ENCODE measurements at regions not wholly inside any gene's neighbourhood (a gene's known extent, or its start where the extent isn't known, plus 50 kb on each side); places are given as distances from the start of the nearest gene placed in this dataset.

DNA sequence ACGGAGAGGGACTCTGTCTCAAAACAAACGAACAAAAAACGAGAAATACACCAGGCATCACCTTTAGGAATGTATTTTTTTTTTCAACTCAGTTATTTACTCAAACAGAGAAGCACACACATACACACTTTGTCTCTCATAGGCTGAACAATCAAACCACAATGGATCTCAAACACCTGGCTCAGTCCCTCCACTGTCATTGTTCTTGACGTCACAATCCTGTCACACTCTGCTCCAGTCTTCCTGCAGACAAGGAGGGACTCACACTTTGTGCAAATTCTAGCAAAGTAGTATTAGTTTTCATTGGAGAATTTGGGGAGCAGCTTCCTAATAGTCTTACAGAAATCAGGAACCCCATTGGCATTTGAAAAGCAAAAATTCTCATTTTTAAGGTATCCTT is 727.8 kb downstream of the BCL11B start:
- Histone ChIP-seq H3K36me3 (ENCODE audit: control insufficient read depth, insufficient read depth, low read length) (no peaks in the 10 kb centered on the region), H3K9ac (no peak overlapping the region), H3K4me1 (no peaks in the 10 kb centered on the region), H3K27ac (no peak overlapping the region), H2AFZ (no peak overlapping the region), H3K27me3 (ENCODE audit: control insufficient read depth, insufficient read depth, low read length) (no peaks in the 10 kb centered on the region), H3K4me3 (ENCODE audit: low read depth, low read length) (no peak overlapping the region), H3K79me2 (no peaks in the 10 kb centered on the region), H3K9me3 (ENCODE audit: control insufficient read depth, low read length) (no peaks in the 10 kb centered on the region), H3K4me2 (ENCODE audit: low read length) (no peak overlapping the region)
- TF ChIP-seq, protein P1, sequence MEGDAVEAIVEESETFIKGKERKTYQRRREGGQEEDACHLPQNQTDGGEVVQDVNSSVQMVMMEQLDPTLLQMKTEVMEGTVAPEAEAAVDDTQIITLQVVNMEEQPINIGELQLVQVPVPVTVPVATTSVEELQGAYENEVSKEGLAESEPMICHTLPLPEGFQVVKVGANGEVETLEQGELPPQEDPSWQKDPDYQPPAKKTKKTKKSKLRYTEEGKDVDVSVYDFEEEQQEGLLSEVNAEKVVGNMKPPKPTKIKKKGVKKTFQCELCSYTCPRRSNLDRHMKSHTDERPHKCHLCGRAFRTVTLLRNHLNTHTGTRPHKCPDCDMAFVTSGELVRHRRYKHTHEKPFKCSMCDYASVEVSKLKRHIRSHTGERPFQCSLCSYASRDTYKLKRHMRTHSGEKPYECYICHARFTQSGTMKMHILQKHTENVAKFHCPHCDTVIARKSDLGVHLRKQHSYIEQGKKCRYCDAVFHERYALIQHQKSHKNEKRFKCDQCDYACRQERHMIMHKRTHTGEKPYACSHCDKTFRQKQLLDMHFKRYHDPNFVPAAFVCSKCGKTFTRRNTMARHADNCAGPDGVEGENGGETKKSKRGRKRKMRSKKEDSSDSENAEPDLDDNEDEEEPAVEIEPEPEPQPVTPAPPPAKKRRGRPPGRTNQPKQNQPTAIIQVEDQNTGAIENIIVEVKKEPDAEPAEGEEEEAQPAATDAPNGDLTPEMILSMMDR (IDR thresholded peaks at IDR 0.05) = no peak

DNA sequence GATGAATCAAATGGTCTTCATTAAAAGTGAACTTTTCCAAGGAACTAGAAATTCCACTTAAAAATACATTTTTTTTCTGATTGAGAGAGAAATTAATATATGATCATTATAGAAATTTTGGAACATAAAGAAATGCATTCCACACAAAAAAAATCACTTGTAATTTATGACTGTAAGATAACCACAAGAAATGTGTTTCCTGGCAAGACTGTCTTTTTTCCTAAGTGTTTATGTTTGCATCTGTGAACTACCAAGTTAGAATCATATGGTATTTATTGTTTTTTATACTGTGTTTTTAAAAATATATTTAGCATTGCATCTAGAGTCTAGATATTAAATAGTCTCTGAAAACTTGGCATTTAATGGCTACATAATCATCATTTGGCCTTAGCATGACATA is 726.8 kb downstream of the BCL11B start:
- TF ChIP-seq, protein P1 (IDR thresholded peaks at IDR 0.05) = no peak
- Histone ChIP-seq H3K9me3 (ENCODE audit: control insufficient read depth, low read length) (no peaks in the 10 kb centered on the region), H3K9ac (no peak overlapping the region), H3K4me2 (ENCODE audit: low read length) (no peak overlapping the region), H3K4me1 (no peaks in the 10 kb centered on the region), H3K79me2 (no peaks in the 10 kb centered on the region), H3K27ac (no peak overlapping the region), H3K36me3 (ENCODE audit: control insufficient read depth, insufficient read depth, low read length) (no peaks in the 10 kb centered on the region), H3K27me3 (ENCODE audit: control insufficient read depth, insufficient read depth, low read length) (no peaks in the 10 kb centered on the region), H2AFZ (no peak overlapping the region), H3K4me3 (ENCODE audit: low read depth, low read length) (no peak overlapping the region)

DNA sequence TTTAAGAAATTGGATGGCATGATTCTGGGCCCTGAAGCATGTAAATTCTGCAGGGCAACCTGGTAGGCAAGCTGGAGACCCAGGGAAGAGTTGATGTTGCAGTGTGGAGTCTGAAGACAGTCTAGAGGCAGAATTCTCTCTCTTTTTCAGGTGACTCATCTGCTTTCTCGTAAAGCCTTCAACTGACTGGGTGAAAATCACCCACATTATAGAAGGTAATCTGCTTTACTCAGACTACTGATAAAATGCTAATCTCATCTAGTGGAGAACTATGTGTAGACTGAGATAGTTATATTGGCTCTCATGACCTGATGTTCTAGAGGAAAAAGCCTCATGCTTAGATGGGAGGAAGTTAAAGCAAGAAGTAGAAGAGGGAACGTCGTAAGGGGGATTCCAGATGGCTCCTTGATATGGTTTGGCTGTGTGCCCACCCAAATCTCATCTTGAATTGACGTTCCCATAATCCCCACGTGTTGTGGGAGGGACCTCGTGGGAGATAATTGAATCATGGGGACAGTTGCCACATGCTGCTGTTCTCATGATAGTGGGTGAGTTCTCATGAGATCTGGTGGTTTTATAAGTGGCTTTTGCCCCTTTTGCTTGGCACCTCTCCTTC is 723.8 kb downstream of the BCL11B start:
- Histone ChIP-seq H3K79me2 (no peaks in the 10 kb centered on the region), H3K27me3 (ENCODE audit: control insufficient read depth, insufficient read depth, low read length) (no peaks in the 10 kb centered on the region), H3K4me2 (ENCODE audit: low read length) (no peak overlapping the region), H3K4me3 (ENCODE audit: low read depth, low read length) (no peak overlapping the region), H3K9ac (no peak overlapping the region), H3K9me3 (ENCODE audit: control insufficient read depth, low read length) (no peaks in the 10 kb centered on the region), H3K36me3 (ENCODE audit: control insufficient read depth, insufficient read depth, low read length) (no peaks in the 10 kb centered on the region), H3K4me1 (no peaks in the 10 kb centered on the region), H2AFZ (no peak overlapping the region), H3K27ac (no peak overlapping the region)
- TF ChIP-seq, protein P1 (IDR thresholded peaks at IDR 0.05) = no peak

DNA sequence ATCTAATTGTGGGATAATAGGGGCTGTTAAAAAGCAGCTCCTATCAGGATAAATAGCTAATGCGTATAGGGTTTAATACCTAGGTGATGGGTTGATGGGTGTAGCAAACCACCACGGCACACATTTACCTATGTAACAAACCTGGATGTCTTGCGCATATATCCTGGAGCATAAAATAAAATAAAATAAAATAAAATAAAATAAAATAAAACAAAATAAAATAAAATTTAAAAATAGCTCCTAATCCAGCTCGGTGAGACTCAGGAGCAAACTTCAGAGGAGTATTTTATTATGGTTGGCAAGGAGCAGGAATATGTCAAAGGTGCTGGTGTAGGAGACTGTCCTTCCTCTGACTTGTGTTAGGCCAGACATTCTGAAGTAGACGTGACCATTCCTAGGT is 721.0 kb downstream of the BCL11B start:
- TF ChIP-seq, protein P1 (IDR thresholded peaks at IDR 0.05) = no peak
- Histone ChIP-seq H3K27ac (no peak overlapping the region), H3K4me3 (ENCODE audit: low read depth, low read length) (no peak overlapping the region), H3K79me2 (no peaks in the 10 kb centered on the region), H3K4me1 (no peaks in the 10 kb centered on the region), H3K9ac (no peak overlapping the region), H2AFZ (no peak overlapping the region), H3K4me2 (ENCODE audit: low read length) (no peak overlapping the region), H3K27me3 (ENCODE audit: control insufficient read depth, insufficient read depth, low read length) (no peaks in the 10 kb centered on the region), H3K36me3 (ENCODE audit: control insufficient read depth, insufficient read depth, low read length) (no peaks in the 10 kb centered on the region), H3K9me3 (ENCODE audit: control insufficient read depth, low read length) (no peaks in the 10 kb centered on the region)

DNA sequence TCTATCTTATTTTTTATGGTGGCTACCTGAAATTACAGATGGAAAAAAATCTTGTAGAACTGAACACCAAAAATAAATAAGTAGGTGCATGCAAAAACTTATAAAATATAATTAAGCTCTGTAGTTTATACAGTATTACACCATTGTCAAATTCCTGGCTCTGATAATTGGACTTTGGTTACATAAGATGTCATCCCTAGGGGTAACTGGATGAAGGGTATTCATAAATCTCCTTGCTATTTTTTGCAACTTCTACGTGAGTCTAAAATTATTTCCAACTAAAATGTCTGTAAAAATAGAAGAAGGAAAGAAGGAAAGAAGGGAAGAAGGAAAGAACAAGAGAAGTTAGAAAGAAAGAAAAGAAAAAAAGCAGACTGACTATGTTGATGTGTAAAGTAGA is 716.6 kb downstream of the BCL11B start:
- no peak overlapping the region for H2AFZ ChIP-seq
- H3K9me3 ChIP-seq (ENCODE audit: control insufficient read depth, low read length) = no peaks in the 10 kb centered on the region
- no peaks in the 10 kb centered on the region for H3K27me3 ChIP-seq (ENCODE audit: control insufficient read depth, insufficient read depth, low read length)
- H3K4me1 ChIP-seq = no peaks in the 10 kb centered on the region
- TF ChIP-seq, protein P1 (IDR thresholded peaks at IDR 0.05) = no peak
- H3K4me2 ChIP-seq (ENCODE audit: low read length) = no peak overlapping the region
- no peak overlapping the region for H3K9ac ChIP-seq
- no peak overlapping the region for H3K4me3 ChIP-seq (ENCODE audit: low read depth, low read length)
- no peaks in the 10 kb centered on the region for H3K79me2 ChIP-seq
- no peaks in the 10 kb centered on the region for H3K36me3 ChIP-seq (ENCODE audit: control insufficient read depth, insufficient read depth, low read length)
- no peak overlapping the region for H3K27ac ChIP-seq
